HepG2 (cell line): ENCODE measurements at regions not wholly inside any gene's neighbourhood (a gene's known extent, or its start where the extent isn't known, plus 50 kb on each side); places are given as distances from the start of the nearest gene placed in this dataset.
A peak's percentile ranks its signal among the peaks of the same experiment; 100 is the strongest.

Source experiments
- ATAC-seq: fragments of 200-7000 bp; cut with Tn5 transposase; 3 replicates; pipeline ENCODE4 v1.9.1; 2020; ENCODE audit warnings: mild to moderate bottlenecking, moderate library complexity
- BruUV-seq: library from RNA; stranded (reverse); fragments of 400-500 nt; replicated peaks from 2 replicates; lab custom pipeline; 2021; lab: Mats Ljungman, UMichigan
- CTCF ChIA-PET: fragments of 300-600 bp; formaldehyde crosslinking; extraction: SDS; loops from one replicate; lab custom pipeline; 2021; ENCODE audit warnings: low total read pairs, inconsistent platforms, low intra/inter-chr PET ratio; lab: Yijun Ruan, JAX
- POLR2A ChIA-PET: fragments of 350-600 bp; sonication (Branson Sonifier 250); formaldehyde crosslinking; loops from one replicate; lab custom pipeline; 2020; ENCODE audit warnings: antibody characterized with exemption, inconsistent platforms; lab: Yijun Ruan, JAX
- DNase-seq: peaks from one replicate; pipeline ENCODE4 v3.0.0-alpha.2; 2015; ENCODE audit warnings: low spot score
- FAIRE-seq: peaks from 3 replicates; lab custom pipeline; 2011; peaks lifted over from hg19 to GRCh38; lab: Jason Lieb, UNC
- H2AFZ ChIP-seq: one replicate; pipeline ENCODE4 v1.6.1; 2011; ENCODE audit warnings: low read length, inconsistent platforms
- H3K27ac ChIP-seq: fragments of 300-600 bp; 3 replicates; pipeline ENCODE4 v1.8.0; 2011; ENCODE audit warnings: mixed run types, mild to moderate bottlenecking, mixed read lengths, low read length, inconsistent platforms; ENCODE audit not compliant: insufficient read depth; ENCODE audit errors: extremely low read length
- H3K27me3 ChIP-seq, 2 experiments: fragments of 200-600 bp in 1 of 2; 2 replicates in 1 of 2; 3 replicates in 1 of 2; pipeline versions ENCODE4 v1.6.0 to v1.8.0; 2011; ENCODE audit warnings: low read length in 2 of 2, mild to moderate bottlenecking in 2 of 2, moderate library complexity in 2 of 2, inconsistent platforms in 1 of 2; ENCODE audit not compliant: insufficient read depth in 2 of 2, control insufficient read depth in 1 of 2
- H3K36me3 ChIP-seq, 2 experiments: fragments of 200-600 bp in 1 of 2; replicated peaks in 1 of 2; 2 replicates in 1 of 2; 3 replicates in 1 of 2; pipeline versions ENCODE4 v1.5.1 to v1.8.0; 2011; ENCODE audit warnings: low read length in 2 of 2, inconsistent platforms in 1 of 2; ENCODE audit not compliant: insufficient read depth in 2 of 2, control insufficient read depth in 1 of 2
- H3K4me1 ChIP-seq: 2 replicates; pipeline ENCODE4 v1.5.1; 2012; ENCODE audit warnings: low read length, inconsistent platforms; ENCODE audit not compliant: insufficient read depth
- H3K4me2 ChIP-seq: 2 replicates; pipeline ENCODE4 v1.6.0; 2011; ENCODE audit warnings: low read depth, low read length, inconsistent platforms
- H3K4me3 ChIP-seq, 3 experiments: fragments of 200-600 bp in 1 of 3; sonication (generic), shearing (Covaris generic) in 1 of 3; replicated peaks in 1 of 3; 2 replicates each; pipeline ENCODE4 v1.5.1; 2011 to 2016; ENCODE audit warnings: low read length in 3 of 3, inconsistent platforms in 2 of 3, low read depth in 2 of 3, mild to moderate bottlenecking in 2 of 3, control low read depth in 1 of 3, mixed read lengths in 1 of 3; ENCODE audit not compliant: insufficient read depth in 1 of 3
- H3K79me2 ChIP-seq: one replicate; pipeline ENCODE4 v1.6.1; 2011; ENCODE audit warnings: low read length, inconsistent platforms; ENCODE audit not compliant: insufficient read depth
- H3K9ac ChIP-seq: 2 replicates; pipeline ENCODE4 v1.6.0; 2011; ENCODE audit warnings: mild to moderate bottlenecking, low read depth, low read length, inconsistent platforms; ENCODE audit not compliant: insufficient read depth
- H3K9me3 ChIP-seq: 2 replicates; pipeline ENCODE4 v1.5.1; 2012; ENCODE audit warnings: mild to moderate bottlenecking, low read length
- H4K20me1 ChIP-seq: 2 replicates; pipeline ENCODE4 v1.6.0; 2011; ENCODE audit warnings: inconsistent platforms, mild to moderate bottlenecking, low read length, moderate library complexity; ENCODE audit not compliant: insufficient read depth
- AGO2 ChIP-seq: fragments of 200-400 bp; formaldehyde crosslinking; optimal IDR thresholded peaks from 2 replicates; pipeline ENCODE3; 2017; ENCODE audit warnings: mild to moderate bottlenecking, low read depth, low read length, moderate library complexity
- EHMT2 ChIP-seq: fragments of 200-600 bp; sonication (generic); IDR thresholded peaks from 2 replicates; pipeline ENCODE4 v1.7.0; 2017; ENCODE audit warnings: antibody characterized with exemption, low read depth, low read length, borderline replicate concordance
- HMGA1 ChIP-seq: sonication (generic); formaldehyde crosslinking; conservative IDR thresholded peaks from 2 replicates; pipeline ENCODE4 v1.4.0; 2020; ENCODE audit warnings: missing genetic modification reagents
- HOXA7 ChIP-seq: sonication (generic); formaldehyde crosslinking; IDR thresholded peaks from 2 replicates; pipeline ENCODE4 v1.8.1; 2022; ENCODE audit warnings: mild to moderate bottlenecking, missing genetic modification reagents, moderate library complexity
- SCMH1 ChIP-seq: sonication (generic); formaldehyde crosslinking; IDR thresholded peaks from 2 replicates; pipeline ENCODE4 v1.9.0; 2021; ENCODE audit warnings: missing genetic modification reagents, mild to moderate bottlenecking, borderline replicate concordance
- ZNF101 ChIP-seq: sonication (generic); formaldehyde crosslinking; IDR thresholded peaks from 2 replicates; pipeline ENCODE4 v1.4.0; 2020; ENCODE audit warnings: mild to moderate bottlenecking, low read depth, missing genetic modification reagents, borderline replicate concordance
- ZNF484 ChIP-seq: sonication (generic); formaldehyde crosslinking; IDR thresholded peaks from 2 replicates; pipeline ENCODE4 v1.5.1; 2020; ENCODE audit warnings: mild to moderate bottlenecking, low read depth, missing genetic modification reagents, borderline replicate concordance
- ZNF672 ChIP-seq: sonication (generic); formaldehyde crosslinking; IDR thresholded peaks from 2 replicates; pipeline ENCODE4 v1.8.1; 2022; ENCODE audit warnings: missing genetic modification reagents
- ZZZ3 ChIP-seq: sonication (generic); formaldehyde crosslinking; IDR thresholded peaks from 2 replicates; pipeline ENCODE4 v1.4.0; 2020; ENCODE audit warnings: missing genetic modification reagents, mild to moderate bottlenecking, borderline replicate concordance
- WGBS: methylation state at CpG from one replicate; pipeline ENCODE4 v1.1.6; 2017; ENCODE audit warnings: low lambda C conversion rate; 5-methylcytosine and 5-hydroxymethylcytosine counted together
- in situ Hi-C: cut with HindIII; loops from 2 replicates; pipeline ENCODE4 v1.10.0; 2017; ENCODE audit warnings: low pct_unique_long_range_greater_than_20kb; ENCODE audit not compliant: extremely low pct_ligation_motif_present
- intact Hi-C: fragments of 100-400 bp; cut with micrococcal nuclease; formaldehyde crosslinking; loops from one replicate; pipeline ENCODE4 v1.10.0; 2022; ENCODE audit not compliant: unreplicated experiment
- TF ChIP-seq, protein P1 (sequence below): sonication (generic); formaldehyde crosslinking; IDR thresholded peaks from 2 replicates; pipeline ENCODE4 v1.4.0; 2020; ENCODE audit warnings: mild to moderate bottlenecking, missing genetic modification reagents
- TF ChIP-seq, protein P2 (sequence below): sonication (generic); formaldehyde crosslinking; IDR thresholded peaks from 2 replicates; pipeline ENCODE4 v1.5.1; 2020; ENCODE audit warnings: missing genetic modification reagents, mild to moderate bottlenecking, borderline replicate concordance

DNA sequence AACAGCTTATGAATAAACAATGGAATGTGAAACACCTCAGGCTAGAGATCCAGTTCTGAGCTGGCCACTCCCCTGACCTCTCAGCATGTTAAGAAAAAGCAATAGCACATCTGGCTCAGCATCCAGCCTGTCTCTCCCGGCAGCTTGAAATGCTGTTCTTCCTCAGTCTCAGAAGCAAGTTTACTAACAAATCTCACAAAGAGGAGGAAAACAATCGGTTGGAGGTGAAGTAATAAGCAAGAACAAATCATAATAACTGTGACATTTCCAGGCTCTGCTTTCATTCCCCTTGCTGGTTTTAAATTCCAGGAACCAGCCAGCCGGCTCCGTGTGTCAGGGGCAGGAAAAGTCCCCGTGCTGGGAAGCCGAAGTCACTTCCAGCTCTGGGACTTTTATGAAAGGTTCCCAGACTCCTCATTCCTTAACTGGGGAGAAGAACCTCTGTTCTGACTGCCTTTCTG is 133.9 kb upstream of the ARL4C start:
- Histone ChIP-seq H3K79me2 (no peaks in the 10 kb centered on the region), H3K36me3 (no peaks in the 10 kb centered on the region), H3K27me3 (peaks cover 7 to 14% of the 10 kb centered on the region in 2 experiments; a peak in 2 of 5 replicates), H3K27ac (no peak overlapping the region), H3K4me1 (peaks cover 38% of the 10 kb centered on the region), H3K9me3 (no peaks in the 10 kb centered on the region), H3K9ac (peak overlapping the region; percentile 20; the same call in 1 of the 2 replicates), H3K4me3 (no peak overlapping the region; a peak in 1 of 6 replicates), H4K20me1 (no peaks in the 10 kb centered on the region), H2AFZ (peak overlapping the region; percentile 46), H3K4me2 (peak overlapping the region; percentile 46)
- TF ChIP-seq, protein P1, sequence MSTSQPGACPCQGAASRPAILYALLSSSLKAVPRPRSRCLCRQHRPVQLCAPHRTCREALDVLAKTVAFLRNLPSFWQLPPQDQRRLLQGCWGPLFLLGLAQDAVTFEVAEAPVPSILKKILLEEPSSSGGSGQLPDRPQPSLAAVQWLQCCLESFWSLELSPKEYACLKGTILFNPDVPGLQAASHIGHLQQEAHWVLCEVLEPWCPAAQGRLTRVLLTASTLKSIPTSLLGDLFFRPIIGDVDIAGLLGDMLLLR (CRISPR knock-in tag) = no peak
- TF ChIP-seq SCMH1 = no peak
- TF ChIP-seq, protein P2, sequence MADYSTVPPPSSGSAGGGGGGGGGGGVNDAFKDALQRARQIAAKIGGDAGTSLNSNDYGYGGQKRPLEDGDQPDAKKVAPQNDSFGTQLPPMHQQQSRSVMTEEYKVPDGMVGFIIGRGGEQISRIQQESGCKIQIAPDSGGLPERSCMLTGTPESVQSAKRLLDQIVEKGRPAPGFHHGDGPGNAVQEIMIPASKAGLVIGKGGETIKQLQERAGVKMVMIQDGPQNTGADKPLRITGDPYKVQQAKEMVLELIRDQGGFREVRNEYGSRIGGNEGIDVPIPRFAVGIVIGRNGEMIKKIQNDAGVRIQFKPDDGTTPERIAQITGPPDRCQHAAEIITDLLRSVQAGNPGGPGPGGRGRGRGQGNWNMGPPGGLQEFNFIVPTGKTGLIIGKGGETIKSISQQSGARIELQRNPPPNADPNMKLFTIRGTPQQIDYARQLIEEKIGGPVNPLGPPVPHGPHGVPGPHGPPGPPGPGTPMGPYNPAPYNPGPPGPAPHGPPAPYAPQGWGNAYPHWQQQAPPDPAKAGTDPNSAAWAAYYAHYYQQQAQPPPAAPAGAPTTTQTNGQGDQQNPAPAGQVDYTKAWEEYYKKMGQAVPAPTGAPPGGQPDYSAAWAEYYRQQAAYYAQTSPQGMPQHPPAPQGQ (CRISPR knock-in tag) = no peak
- no peak for TF ChIP-seq EHMT2
- TF ChIP-seq HOXA7 (CRISPR knock-in tag) = no peak
- TF ChIP-seq ZNF672 (CRISPR knock-in tag) = no peak
- no peak for TF ChIP-seq AGO2
- no peak for TF ChIP-seq ZNF101
- no peak for TF ChIP-seq ZZZ3 (CRISPR knock-in tag)
- TF ChIP-seq HMGA1 (CRISPR knock-in tag) = no peak
- no peak for TF ChIP-seq ZNF484 (CRISPR knock-in tag)
- no peak for ATAC-seq
- ChIA-PET CTCF (no interaction called here), POLR2A (interaction anchor here (1.0 kb wide), 1 partner anchor 49 kb away, joined by 5 read pairs; no protein-coding TSS in a partner anchor)
- no peak for DNase-seq
- 26% methylated on average over 6 of the region's 6 CpGs for WGBS
- FAIRE-seq = no peak
- in situ Hi-C loops = no loop called here
- intact Hi-C loops = no loop called here
- BruUV-seq = no TSS peak
